ENCODE measurements at regions not wholly inside any gene's neighbourhood (a gene's known extent, or its start where the extent isn't known, plus 50 kb on each side); places are given as distances from the start of the nearest gene placed in this dataset.
"Not testable (repeated sequence)": the region's sequence is repeated elsewhere in the genome, so short reads cannot be mapped to it uniquely, and the experiment has no call there.

DNA sequence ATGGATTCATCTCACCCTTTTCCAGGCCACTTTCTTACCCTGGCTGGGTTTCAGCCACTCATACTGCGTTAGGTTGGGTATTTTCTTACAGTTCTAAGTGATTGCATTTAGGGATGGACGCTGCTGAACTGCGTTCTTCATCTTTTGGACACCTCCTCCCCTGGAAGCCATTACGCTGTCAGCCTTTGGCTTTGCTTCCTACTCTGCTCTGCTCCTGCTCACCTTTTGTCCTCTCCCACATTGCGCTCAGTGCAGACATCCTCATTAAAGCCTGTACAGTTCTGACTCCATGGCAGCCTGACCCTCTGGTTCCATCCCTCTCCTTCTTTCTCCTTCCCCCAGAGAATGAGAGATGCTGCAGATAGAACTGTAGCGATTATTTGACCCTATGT lies 108.9 kb downstream of the SRGAP2 start:
- not testable (repeated sequence) for DNase-seq

DNA sequence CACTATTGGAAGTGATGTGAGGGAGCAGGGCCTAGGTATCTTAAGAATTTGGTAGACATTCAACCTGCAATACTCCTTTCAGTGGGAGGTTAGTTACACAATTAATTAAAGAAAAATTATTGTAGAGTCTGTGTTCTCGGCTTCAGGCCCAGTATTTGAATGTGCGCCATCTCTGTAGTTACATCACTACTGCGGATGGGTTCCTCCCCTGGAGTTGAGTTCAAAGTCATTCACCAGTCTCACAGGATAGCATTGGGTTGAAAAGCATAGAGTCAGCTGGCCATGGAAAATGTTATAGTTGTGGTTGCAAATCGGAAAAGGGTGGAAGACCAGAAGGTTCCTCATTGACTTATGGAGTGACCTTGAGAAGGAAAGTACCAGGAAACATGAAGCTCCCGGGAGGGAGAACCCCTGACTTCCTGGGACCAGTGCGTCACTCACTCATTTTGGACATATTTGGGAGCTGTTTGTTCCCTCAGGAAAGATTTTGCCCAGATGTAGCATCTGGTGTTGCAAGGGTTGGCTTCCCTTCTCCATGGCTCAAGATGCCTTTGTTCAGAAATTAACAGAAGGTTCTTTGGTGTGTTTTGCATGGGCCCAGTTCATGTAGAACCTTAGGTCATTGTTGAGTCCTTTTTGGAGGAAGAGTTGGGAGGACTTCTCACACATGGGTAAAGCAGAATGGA lies 111.8 kb downstream of the SRGAP2 start:
- not testable (repeated sequence) for DNase-seq

DNA sequence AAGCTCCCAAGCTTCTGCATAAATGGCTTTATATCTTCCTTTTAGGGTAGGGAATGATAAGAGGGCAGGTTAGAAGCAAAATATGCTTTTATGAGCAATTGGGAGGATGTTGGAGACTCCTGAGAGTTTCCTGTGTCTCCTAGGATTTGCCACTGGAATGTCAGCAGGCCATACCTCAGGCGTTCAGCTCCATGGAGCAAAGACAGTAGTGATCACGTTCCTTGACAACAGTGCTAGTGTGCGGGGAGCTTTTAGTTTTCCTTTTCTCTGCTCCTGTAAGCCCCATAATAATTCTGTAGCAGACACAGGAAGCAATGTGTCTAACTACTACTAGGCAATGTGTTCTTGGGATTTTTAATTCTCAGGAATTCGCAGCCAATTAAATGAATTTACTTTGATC lies 113.6 kb downstream of the SRGAP2 start:
- DNase-seq: not testable (repeated sequence)

DNA sequence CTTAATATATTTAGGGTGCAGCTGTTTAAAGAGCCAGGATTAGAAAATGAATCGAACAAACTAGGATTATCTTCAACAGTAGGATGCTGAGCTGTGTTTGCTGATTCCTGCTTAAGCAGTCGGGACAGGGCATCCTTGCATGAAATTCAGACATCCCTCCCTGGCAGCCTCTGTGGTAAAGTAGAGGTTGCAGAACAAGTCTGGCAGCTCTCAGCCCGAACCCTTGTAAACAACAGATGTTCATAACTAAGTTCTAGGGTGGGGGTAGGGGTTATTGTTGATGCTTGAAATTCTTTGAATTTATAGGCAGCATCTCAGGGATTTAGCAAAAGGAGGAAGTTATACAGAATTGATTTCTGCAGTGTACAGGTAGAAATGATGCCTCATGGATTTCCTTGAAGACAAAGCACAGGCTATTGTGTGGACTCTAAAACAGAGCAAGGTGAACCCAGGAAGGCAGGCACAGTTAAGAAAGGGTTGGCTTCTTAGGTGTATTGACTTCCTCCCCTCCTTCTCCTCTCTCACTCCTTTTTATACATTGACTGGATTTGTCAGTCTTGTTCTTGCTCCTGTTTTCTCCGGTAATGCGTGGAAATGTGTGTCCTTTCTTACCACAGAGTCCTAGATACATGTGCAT lies 114.7 kb downstream of the SRGAP2 start:
- not testable (repeated sequence) for DNase-seq

DNA sequence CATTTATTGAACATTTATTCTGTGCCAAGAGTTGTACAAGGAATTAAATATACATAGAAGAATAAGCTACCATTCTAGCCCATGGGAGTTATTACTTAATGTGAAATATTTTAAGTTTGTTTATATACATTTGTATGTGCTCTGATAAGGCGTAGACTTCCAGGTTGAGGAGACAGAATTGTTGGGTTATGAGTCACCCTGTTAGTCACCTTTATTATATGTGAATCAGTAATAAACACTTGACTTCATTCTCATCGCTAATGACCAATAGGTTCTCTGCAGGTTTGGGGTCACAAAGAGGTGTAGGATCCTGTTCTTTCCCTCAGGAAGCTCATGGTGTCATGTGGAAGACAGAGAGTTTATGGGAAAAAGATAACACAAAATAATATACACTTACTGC lies 116.9 kb downstream of the SRGAP2 start:
- DNase-seq: not testable (repeated sequence)

DNA sequence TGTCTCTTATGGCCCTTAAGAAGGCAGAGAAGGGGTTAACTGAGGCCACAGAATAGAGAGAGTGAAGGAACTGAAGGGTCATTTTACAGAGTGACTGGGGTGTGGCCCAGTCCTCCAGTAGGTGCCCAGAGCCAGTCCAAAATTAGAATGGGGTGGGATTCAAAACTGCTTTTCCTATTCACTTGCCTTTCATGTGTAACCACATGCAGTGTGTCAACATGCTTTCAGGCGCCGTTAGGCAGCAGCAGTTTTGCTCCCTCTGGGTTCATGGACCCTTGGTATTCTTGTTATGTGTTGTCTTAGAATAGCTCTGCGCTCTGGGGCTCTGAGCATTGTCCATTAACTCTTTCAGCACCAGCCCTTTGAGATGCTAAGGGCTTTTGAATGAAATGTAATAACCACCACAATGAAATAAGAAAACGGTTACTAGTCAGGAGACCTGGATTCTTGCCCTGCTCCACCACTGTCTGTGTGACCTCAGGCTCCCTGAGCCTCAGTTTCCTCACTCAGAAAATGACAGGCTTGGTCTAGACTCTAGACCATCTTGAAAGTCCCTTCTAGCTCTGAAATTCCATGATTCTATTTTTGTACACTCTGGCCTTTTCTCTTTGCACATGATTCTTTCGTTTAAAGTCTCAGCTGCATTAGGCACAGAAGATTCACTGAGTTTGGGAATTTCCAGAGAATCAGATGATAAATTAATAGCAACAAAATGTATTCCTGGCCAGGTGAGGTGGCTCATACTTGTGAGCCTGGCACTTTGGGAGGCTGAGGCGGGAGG lies 123.0 kb downstream of the SRGAP2 start:
- DNase-seq: not testable (repeated sequence)

DNA sequence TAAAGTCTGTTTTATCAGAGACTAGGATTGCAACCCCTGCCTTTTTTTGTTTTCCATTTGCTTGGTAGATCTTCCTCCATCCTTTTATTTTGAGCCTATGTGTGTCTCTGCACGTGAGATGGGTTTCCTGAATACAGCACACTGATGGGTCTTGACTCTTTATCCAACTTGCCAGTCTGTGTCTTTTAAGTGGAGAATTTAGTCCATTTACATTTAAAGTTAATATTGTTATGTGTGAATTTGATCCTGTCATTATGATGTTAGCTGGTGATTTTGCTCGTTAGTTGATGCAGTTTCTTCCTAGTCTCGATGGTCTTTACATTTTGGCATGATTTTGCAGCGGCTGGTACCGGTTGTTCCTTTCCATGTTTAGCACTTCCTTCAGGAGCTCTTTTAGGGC lies 128.3 kb downstream of the SRGAP2 start:
- DNase-seq: not testable (repeated sequence)

DNA sequence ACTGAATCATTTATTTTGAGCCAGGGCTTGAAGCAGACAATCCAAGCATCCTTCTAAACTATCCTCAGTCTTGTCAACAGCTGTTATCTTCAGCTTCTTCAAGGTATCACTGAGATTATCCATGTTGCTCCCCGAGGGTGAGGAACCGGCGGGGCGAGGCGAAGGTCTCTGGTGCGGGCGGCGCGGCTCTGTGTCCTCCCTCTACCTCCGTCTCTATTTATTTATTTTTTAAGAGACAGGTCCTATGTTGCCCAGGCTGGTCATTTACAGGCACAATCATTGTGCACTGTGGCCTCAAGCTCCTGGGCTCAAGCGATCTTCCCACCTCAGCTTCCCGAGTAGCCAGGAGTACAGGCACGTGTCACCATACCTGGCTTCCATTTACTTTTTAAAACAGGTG lies 130.0 kb downstream of the SRGAP2 start:
- not testable (repeated sequence) for DNase-seq

DNA sequence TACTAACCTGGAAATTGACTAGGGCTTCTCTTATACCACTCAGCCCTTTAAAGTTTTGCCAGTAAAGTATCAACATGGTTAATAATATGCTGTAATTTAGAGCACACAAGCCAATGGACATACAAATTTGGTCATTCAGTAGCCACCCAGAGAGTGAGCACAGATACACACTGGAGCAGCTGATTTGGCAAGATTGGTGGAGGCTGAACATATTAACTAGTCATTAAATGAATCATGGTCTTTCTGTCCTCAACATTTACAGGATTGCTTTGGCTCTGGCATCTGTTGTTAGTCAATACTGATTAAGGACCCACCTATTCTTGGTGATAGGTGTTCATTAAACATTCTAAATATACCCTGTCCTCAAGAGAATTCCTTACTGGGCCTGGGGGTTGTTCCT lies 130.6 kb downstream of the SRGAP2 start:
- not testable (repeated sequence) for DNase-seq

DNA sequence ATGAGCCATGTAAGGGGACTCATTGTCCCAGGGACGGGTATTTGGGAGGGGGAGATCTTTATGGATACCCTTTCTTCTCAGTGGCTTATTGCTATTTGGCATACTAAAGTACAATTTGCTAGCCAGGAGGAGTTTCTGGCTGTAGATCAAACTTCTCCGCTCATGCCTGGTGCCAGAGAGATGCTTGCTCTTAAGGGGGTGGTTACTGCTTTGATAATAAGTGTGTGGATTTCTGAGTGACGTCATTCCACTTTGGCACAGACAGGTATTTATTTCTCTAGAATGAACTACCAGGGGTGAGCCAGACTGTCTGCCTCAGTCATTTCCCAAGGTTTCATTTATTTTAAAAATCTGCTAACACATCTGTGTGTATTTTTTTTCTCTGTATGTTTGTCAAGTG lies 131.1 kb downstream of the SRGAP2 start:
- not testable (repeated sequence) for DNase-seq

DNA sequence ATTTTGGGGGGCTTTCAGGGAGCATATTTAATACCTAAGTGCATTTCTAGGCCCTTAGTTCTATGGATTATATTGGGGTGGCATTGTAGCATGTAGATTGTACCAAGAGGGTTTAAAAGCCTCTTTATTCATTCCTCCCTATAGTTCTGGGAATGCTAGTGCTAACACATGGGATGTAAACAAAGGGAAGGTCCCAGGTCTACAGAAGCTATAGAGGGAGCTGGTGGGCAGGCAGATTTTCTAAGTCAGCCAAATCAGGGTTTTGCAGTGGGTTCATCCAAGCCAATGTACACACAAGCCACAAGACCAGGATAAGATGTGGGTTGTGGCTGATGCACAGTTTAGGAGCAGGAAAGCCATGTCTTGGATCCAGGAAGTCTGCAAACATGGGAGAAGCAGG lies 131.8 kb downstream of the SRGAP2 start:
- not testable (repeated sequence) for DNase-seq

DNA sequence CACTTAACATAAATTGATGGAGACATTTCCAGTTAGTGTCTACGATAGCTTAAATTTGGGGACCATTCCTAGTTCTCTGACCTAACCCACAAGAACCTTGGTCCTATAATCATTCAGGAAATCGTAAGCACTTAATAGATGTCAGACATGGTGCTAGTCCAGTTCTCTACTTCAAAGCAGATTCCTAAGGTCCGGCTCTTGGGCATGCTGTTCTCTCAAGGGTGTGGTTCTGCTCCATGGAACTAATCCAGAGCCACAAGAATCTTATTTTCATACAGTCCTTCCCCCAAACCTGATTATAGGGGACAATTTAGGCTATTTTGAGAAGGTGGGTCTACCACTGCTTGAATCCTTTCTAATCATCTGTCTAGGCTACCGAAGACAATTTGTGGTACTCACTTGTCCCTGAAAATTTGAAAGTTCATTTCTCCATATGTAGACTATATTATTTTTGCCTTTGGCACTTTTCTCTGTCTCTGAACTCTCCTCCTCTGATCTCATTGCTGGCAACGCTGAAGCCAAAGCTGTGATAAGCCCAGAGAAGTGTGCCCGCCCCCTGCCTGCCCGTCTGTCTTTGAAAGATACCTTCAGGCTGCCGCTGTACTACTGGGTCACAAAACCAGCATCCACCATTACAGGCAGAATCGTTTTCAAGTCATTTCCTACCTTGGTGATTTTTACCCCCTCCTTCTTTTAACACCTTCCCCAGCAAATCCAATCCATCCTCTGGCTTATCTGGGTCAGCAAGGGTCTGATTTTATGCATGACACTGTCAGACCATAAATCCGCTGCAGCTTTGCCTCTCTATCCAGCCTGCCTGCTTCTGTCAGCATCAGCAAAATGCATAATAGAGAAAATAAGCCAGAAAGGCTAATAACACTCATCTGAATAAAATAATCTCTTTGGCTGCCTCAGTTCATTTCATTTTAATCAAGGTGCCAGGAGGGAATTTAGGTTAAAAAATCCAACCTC lies 132.8 kb downstream of the SRGAP2 start:
- DNase-seq: not testable (repeated sequence)

DNA sequence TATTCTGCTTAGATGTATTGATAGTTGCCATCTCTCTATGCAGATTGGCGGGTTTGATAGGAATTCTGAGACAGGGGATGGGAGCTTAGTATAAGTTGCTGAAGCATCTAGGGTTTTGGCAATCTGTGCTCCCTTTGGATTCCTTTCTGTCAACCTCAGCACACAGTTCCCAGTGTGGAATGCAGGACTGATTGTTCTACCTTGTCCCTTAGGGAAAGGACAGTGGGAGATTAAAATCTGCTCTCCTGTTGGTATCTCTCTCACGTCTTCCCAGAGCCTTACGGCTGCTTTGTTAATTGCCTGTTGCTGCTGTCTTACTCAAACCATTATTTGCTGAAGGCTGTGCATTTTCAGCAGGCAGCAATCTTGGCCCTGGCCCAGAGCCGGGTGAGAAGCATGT lies 133.3 kb upstream of the IKBKE start:
- not testable (repeated sequence) for DNase-seq

DNA sequence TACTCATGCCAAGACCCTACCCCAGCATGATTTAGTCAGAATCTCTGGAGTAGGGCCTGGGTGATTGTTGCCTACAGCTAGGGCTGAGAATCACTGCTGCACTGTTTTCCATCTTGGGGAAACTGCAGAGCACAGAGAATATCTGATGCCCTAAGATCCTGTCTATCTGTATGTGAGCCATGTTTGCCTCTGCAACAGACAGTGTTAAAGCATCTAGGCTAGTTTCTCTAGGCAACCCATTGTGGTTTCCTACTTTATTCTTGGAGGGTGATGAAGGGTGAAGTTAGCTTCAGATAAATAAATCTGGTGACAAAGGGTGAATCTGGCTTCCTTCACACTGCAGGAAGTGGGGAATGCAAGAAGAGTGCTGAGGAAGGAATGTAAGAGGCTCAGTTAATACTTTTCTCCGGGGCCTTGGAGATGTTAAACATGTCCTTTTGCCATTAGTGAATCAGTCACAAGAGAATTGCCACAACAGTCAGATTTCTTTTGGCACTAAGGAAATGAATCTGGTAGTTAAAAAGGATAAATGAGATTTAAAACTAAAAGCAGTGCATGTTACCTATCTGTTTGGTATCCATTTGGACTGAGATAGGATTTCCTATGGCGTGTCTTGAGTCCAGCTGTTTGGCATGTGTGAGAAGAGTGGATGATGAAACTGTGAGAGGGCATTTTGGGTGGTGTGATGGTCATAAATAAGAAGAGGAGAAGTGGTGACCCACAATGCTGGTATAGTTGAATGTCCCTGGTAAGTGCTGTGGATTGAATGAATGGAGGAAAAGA lies 119.6 kb upstream of the IKBKE start:
- DNase-seq: not testable (repeated sequence)

DNA sequence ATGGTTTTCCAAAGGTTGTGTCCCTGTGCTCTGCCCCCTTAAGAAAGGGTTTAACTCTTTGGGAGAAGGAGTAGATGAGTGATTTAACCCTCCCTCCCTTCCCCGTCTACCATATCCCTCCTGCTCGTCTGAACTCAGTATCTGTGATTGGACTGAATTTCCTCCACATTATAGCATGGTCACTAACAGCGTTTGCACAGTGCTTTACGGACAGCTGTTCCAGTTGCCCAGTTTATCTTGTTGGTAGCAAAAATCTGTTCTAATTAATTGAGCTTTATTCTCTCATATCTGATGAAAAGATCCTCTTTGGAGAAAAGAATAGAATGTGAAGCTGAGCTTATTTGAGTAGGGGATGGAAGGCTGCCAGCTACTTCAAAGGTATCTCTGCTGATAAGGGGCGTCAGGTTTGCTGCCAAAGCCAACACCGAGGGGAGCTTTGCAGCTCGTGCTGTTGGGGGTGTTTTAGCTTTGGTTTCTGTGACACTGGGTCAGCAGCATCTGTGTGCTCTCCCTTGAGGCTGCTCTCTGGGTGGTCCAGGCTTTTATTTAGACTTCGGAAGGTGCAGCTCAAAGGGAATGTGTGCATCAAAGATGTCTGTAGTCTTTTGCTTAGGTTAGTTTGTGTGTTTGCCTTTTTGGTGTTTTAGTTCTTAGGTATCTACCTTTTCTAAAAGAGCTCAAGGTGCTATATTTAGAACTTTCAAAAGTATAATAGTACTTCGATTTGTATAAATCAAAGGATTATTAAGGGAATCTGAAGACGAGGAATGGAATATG lies 118.8 kb upstream of the IKBKE start:
- DNase-seq: not testable (repeated sequence)

DNA sequence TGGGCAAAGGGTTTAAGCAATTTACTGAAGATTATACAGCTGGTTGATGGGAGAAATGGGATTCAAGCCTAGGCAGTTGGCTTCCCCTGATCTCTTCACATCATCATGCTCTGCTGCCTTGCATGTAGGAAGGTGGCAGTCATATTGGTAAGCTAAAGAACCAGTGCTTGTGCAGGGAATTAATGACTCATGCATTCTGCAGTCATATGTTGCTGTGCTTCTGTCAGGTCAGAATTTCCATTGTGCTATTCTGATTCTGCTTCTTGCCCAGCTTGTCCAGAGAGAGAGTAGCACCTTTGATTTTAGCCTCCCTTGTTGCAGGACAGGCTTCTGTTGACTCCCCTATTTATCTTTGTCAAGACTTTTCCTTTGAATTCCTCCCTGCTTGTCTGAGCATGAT lies 114.0 kb upstream of the IKBKE start:
- not testable (repeated sequence) for DNase-seq

DNA sequence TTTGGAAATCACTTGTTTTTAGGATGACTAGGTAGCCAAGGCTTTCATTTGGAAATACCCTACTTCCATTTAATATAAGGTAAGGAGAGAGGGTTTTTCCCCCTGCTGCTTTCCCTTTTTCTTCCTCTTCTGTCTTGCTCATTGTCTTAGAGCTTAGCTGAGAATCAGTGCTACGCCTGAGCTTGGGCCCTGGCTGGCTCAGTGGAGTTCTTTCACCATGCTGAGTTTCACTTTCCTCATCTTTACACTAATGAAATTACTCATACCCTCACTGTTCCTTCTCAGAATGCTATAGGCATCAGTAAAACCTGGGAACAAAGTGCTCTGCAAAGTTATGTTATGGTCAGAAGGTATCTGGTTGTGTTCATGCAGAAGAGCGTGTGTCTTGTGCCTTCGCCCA lies 112.3 kb upstream of the IKBKE start:
- not testable (repeated sequence) for DNase-seq

DNA sequence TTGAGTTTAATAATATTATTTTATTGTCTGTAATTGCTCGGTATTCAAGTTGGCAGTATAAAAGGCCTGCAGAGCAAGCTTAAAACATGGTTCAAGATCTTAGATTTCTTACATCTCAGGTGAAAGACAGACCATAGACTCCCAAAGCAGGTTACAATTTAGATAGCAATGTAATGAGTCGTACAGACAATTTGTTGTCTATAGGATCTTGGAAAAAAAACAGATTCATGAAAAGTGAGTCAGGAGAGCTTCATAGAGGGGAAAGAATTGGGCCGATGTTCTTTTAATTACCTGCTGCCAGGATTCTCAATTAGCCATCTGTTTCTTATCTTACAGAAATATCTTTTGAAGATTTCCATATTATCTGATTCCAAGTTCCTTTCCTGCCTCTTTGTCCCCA lies 111.5 kb upstream of the IKBKE start:
- DNase-seq: not testable (repeated sequence)

DNA sequence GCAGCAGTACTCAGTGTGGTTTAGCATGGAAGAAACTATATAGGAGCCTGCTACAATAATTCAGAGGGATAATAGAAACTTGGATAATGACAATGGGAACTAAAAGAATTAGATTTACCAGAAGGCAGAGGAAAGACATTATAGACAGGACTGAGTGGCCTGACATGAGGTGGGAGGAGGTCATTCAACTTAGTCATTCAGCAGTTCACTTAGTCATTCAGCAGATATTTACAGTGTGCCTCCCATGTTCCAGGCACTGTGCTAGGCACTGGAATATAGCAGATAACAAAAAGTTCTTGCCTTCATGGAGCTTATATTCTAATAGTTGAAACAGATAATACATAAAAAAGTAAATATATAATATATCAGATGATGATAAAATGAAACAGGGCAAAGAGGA lies 110.9 kb upstream of the IKBKE start:
- DNase-seq: not testable (repeated sequence)

DNA sequence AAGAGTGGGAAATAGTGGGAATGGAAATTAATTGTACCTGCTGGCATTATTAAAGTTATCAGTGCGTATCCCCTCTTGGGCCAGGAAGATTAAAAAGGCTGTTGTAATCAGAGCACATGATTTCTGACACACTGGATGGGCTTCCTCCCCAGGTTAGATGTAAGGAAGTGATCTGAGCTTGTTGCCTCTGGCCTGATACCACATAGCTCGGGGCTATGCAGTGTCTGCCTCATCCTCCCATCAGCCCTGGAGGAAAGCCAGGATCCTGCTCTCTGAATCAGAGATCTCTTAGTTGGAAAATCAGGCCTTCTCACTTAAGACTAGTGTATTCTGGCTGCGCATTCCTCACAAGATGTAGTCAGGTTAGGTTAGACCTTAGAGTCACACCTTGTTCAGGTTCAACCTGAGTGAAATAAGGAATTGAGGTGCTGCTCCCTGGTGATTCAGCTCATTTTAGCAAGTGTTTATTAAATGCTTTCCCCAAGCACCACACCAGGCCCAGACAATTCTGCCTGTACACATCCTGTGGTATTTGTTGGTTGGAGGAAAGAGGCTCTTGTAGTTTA lies 108.2 kb upstream of the IKBKE start:
- not testable (repeated sequence) for DNase-seq

DNA sequence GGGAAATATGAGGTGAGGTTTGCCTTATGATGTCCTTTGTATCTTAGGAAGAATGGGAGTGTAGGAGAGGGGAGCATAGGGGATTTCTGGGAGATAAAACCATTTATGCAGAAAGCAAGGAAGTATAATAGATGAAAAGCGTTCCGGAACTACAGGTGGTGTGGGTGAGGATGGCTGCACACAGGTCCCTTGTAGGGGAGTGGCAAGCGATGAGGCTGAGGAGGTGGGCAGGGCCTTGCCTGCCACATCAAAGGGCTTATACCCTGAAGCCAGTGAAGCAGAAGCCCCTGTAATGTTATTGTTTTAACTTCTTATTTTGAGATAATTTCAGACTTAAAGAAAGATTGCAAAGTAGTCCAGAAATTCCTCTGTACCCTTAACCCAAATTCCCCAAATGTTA lies 107.3 kb upstream of the IKBKE start:
- not testable (repeated sequence) for DNase-seq
